ENCODE measurements at regions not wholly inside any gene's neighbourhood (a gene's known extent, or its start where the extent isn't known, plus 50 kb on each side); places are given as distances from the start of the nearest gene placed in this dataset.
"Not testable (repeated sequence)": the region's sequence is repeated elsewhere in the genome, so short reads cannot be mapped to it uniquely, and the experiment has no call there.

DNA sequence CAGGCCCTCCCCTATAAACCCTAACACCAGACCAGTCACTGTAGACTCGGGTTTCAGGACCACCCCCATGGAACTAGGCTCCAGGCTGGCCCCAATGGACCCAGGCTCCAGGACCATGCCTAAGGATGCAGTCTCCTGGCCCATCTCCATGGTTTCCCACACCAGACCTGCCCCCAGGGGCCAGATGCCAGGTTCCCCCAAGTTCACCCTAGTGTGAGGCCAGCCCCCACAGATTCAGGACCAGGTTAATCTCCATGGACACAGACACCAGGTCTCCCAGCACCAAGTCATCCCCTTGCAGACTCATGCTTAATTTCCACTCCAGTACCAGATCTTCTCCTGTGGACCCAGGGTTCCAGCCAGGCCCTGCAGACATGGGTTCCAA is 103.8 kb upstream of the LANCL2 start:
- no peak for DNase-seq (ENCODE audit: low spot score)

DNA sequence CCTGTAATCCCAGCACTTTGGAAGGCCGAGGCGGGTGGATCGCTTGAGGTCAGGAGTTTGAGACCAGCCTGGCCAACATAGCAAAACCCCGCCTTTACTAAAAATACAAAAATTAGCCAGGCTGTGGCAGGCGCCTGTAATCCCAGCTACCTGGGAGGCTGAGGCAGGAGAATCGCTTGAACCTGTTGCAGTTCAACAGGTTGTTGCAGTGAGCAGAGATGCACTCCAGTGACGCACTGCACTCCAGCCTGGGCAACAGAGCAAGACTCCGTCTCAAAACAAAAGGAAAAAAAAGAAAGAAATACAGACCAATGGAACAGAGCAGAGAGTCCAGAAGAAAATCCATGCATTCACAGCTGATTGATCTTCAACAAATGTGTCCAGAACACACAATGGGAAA is 99.8 kb upstream of the LANCL2 start:
- DNase-seq (ENCODE audit: low spot score): not testable (repeated sequence)

DNA sequence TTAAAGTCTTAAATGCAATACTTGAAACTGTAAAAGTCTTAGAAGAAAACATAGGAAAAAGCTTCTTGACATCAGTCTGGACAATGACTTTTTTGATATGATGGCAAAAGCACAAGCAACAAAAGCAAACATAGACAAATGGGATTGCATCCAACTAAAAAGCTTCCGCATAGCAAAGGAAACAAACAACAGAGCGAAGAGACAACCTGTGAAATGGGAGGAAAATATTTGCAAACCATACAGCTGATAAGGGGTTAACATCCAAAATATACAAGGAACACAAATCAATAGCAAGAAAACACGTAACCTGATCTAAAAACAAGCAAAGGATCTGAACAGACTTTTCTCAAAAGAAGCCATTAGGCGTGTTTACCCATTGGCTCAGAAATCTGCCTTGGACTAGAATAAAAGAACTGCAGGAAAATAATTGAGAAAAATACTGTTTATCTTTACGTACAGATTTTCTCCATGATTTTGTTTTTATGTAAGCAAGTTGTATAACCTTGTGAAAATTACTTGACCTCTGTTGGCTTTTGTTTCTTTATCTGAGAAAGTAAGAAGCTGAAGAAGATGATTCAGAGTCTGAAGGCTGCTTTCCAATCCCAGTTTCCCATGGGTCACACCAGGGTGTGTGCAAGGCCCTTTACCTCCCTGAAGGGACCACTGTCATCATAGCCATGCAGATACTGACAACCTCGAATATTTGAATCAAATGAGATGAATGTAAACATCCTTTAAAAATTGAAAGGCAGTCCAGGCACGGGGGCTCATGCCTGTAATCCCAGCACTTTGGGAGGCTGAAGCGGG is 99.1 kb upstream of the LANCL2 start:
- no peak for DNase-seq (ENCODE audit: low spot score)

DNA sequence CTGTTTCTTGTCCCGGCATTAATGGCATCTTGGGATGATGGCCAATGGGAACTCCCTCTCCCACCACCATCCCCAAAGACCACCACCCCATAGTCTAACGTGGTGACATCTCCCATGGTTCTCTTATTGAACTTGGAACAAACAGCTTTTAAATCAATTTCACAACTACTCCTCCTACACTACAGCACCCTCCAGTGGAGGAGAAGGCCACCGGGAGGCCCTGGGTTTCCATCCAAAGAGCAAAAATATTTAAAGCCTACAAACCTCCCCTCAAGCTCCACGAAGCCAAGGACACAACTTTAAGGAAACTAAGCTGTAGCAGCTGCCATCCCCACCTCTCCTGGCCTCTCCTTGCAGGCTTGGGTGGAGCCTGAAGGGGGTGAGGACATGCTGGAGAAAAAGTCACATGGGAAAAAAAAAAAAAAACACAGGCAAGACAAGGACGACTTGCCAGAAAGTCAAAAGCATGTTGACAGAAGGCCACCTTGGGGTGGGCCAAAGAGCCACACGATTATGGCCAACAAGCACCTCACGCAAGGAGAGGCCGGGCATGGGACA is 94.0 kb upstream of the LANCL2 start:
- peak; percentile 43 for DNase-seq (ENCODE audit: low spot score)

- no peak for DNase-seq (ENCODE audit: low spot score)
Observed at GRCh38 chr7:55271661-55272060, 93.5 kb upstream of the LANCL2 start.

- DNase-seq (ENCODE audit: low spot score): no peak
Observed at GRCh38 chr7:55272328-55272727, 92.8 kb upstream of the LANCL2 start.

DNA sequence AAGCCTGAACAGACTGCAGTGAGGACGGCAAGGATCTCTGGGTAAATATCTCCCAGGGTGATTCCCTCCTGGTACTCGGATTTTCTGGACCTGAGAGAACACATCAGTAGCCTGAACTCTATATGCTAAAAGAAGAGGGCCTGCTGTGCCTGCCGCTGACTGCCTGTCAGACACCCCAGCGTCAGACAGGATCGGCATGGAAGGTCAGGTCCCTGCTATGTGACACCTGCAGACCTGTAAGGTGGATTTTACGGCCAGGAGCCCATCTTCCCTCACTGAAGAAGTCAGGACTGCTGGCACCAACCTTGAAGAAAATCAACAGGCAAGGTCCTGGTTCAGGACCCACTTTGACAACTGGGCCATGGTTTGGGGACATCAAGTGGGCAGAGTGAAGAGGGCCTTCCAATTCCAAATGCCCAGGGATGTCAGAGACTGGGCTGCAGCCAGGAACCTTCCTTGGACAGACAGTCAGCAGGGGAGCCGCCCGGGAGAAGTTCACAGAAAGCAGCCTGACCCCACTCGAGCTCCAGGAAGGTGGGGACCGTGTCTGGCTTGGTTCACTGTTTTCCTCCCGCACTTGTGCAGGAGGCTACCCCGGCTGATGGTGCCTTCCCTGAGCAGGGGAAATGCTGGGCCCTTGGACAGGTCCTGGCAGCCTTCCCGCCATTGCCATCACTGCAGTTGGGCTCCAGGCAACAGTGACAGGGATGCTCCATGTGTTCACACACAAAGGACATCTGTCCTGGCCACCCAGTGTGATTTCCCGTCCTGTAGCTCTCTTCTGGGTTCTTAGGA is 91.8 kb upstream of the LANCL2 start:
- no peak for DNase-seq (ENCODE audit: low spot score)

- no peak for DNase-seq (ENCODE audit: low spot score)
Observed at GRCh38 chr7:55274156-55274555, 91.0 kb upstream of the LANCL2 start.

DNA sequence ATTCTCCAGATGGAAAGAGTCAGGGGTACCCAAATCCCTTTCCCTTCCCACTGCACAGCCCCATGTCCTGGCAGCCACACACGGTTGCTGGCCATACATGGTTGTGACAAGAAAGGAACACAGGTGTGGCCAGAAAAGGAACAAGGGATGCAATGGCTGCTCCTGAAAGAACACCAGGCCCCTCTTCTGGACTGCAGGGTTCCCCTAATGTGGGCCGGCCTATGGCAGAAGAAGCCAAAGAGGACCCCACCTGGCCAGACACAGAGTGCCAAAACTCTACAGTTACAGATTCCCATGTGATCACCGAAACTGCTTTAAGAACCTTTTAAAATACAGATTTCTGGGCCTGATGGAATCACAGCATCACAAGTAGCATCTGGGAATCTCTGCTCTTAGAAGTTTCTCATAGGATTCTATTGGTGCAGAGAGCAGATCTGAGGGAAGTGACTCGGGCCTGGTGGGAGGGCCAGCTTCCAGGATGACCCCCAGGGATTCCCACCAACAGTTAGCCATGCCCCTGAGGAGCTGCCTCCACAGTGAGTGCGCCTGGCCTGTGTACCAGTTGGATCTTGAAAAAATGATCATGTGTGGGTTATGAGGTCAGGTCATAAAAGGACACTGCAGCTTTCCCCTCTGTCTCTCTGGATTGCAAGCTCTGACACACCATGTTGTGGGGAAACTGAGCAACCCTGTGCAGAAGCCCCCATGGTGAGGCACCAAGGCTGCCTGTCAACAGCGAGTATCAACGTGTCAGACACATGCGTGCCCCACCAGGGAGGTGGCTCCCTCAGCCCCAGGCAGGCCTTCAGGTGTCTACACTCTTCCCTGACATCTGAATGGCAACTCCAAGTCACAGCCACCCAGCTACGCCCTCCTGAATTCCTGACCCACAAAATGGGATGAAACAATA is 89.6 kb upstream of the LANCL2 start:
- no peak for DNase-seq (ENCODE audit: low spot score)

GRCh38 chr7:55276572-55277295 is 88.4 kb upstream of the LANCL2 start:
- DNase-seq (ENCODE audit: low spot score): no peak

DNA sequence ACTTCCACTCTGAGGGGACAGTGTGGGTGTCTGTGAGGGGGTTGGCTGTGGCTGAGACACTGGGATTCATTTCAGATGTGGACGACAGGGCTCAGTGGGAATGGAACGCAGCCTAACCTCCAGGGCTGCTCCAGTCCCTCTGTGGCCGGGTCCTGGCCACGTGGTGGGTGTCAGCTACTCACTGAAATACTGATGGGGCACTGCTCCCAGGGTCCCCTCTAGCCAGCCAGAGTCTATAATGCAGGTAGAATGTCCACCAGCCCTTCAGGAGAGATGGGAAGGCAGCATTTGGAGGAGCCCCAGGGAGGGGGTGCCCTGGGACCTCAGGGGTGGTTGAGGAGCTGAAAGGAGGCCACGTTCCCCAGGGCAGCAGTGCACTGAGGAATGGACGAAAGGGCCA is 87.2 kb upstream of the LANCL2 start:
- no peak for DNase-seq (ENCODE audit: low spot score)

- no peak for DNase-seq (ENCODE audit: low spot score)
Observed at GRCh38 chr7:55278321-55278720, 86.8 kb upstream of the LANCL2 start.

GRCh38 chr7:55279080-55279845 is 85.9 kb upstream of the LANCL2 start:
- no peak for DNase-seq (ENCODE audit: low spot score)

DNA sequence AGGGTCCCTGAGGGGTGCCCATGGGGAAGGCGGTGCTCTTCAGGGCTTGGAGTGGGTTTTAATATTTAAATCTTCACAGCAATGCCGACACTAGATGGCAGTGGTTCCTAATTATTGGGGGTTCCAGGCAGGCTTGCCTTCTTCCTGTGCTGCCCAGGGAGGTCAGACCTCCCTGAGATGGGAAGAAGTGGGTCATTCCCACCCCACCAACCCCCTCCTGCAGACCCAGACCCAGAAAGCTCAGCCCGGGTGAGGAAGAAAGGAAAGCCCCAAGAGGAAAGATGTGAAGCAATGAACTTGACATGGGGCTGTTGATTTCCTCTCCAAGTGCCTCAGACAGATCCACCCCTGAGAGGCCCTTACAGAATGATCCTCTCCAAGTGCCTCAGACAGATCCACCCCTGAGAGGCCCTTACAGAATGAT is 85.1 kb upstream of the LANCL2 start:
- DNase-seq (ENCODE audit: low spot score): peak; percentile 78

DNA sequence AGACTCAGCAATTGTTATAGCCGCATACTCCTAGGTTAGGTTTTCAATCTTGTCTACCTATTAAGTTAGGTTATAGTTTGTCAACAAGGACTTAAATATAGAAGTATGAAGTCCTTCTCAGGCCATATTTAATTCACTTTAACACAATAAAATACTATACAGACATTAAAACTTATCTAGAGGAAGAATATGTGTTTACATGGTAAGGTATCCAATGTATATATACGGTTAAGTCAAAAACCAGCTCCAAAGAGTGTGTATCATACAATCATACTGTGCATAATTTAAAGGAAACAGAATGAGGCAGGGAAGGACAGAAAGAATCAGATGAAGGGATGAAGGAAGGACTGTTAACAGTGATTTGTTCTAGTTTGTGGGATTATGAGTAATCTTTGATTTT is 79.5 kb upstream of the LANCL2 start:
- no peak for DNase-seq (ENCODE audit: low spot score)

- DNase-seq (ENCODE audit: low spot score): no peak
Observed at GRCh38 chr7:55286666-55287065, 78.5 kb upstream of the LANCL2 start.

DNA sequence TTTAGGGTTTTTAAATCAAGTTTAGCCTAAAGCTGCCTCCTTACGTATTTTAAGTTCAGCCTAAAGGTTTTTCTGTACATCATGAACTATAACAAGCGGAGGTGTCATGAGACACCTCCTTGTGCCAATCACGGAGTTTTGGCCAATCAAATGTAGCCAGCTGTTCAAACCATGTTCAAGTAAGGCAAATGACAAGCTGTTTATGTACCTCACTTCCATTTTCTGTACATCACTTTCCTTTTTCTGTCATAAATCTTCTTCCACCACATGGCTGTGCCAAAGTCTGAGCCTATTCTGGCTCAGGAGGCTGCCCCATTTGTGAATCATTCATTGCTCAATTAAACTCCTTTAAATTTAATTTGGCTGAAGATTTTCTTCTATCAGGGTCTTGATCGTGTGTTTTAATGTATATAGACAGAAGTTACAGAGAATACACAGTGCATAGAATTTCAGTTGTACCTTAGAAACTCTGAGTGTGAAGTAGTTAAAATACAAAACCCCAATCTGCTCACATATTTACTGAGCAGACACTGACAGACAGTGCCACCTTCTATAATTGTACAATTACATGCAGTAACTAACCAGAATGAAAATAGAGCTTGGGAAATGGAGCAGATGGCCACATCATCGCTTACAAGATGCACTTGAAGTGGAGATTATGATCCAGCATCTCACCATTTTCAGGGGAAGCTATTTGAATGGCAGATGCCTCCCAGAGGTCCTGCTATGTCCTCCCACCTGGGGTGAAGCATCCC is 76.9 kb upstream of the LANCL2 start:
- no peak for DNase-seq (ENCODE audit: low spot score)

DNA sequence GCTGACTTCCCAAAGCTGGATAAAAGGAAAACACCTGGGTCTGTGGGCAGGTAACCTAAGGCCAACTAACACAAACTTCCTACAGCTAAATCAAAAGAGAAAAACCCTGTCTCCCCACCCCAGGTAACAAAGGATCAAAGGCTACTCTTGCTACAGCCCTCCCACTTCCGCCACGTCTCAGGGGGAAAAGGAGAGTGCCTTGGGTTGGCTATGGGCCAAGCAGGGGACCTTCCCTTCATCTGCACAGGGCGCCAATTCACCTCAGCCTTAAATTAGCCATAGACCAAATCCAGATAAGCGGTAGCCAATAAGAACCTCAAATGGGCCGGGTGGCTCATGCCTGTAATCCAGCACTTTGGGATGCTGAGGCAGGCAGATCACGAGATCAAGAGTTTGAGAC is 69.1 kb upstream of the LANCL2 start:
- DNase-seq (ENCODE audit: low spot score): no peak

DNA sequence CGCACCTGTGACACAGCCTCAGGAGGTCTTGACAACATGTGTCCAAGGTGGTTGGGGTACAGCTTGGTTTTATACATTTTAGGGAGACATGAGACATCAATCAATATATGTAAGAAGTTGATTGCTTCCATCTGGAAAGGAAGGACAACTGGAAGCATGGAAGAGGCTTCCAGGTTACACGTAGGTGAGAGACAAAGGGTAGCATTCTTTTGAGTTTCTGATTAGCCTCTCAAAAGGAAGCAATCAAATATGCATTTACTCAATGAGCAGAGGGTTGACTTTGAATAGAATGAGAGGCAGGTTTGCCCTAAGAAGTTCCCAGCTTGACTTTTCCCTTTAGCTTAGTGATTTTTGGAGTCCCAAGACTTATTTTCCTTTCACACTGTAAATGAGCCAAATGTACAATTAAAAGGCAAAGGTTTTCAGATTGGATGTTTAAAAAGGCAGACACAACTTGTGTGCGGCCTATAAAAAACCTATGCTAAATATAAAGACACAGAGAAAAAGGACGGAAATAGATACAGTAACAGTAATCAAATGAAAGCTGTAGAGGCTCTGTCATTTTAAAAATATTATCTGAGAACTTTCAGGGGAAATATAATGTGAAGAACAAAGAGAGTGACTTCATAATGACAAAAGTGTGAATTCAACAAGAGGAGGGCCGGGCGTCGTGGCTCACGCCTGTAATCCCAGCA is 65.7 kb upstream of the LANCL2 start:
- no peak for DNase-seq (ENCODE audit: low spot score)

Measured in AG08396 (cell line).